Psoas muscle (tissue), 7 donors: ENCODE measurements at regions not wholly inside any gene's neighbourhood (a gene's known extent, or its start where the extent isn't known, plus 50 kb on each side); places are given as distances from the start of the nearest gene placed in this dataset.

ENCODE experiments used
- ATAC-seq, 4 donors: fragments of 200-7000 bp; cut with Tn5 transposase; one replicate each; pipeline ENCODE4 v1.9.1; 2020; ENCODE audit warnings: moderate library complexity in 3 of 4, mild to moderate bottlenecking in 2 of 4
- DNase-seq, 2 donors: peaks; one replicate each; pipeline ENCODE4 v3.0.0-alpha.2; 2020
- H3K27ac ChIP-seq: fragments of 200-600 bp; one replicate; pipeline ENCODE4 v1.8.0; 2022
- H3K27me3 ChIP-seq, 3 donors: fragments of 200-600 bp in 1 of 3; one replicate each; pipeline versions ENCODE4 v1.6.1 to v1.8.0; 2013 to 2022; ENCODE audit warnings: low read length in 2 of 3, mild to moderate bottlenecking in 2 of 3, moderate library complexity in 1 of 3; ENCODE audit not compliant: insufficient read depth in 3 of 3
- H3K36me3 ChIP-seq, 2 donors: fragments of 200-600 bp in 1 of 2; one replicate each; pipeline versions ENCODE4 v1.6.1 to v1.8.0; 2013 to 2022; ENCODE audit warnings: low read depth in 1 of 2, mild to moderate bottlenecking in 1 of 2, moderate library complexity in 1 of 2; ENCODE audit not compliant: insufficient read depth in 1 of 2
- H3K4me1 ChIP-seq: fragments of 200-600 bp; one replicate; pipeline ENCODE4 v1.8.0; 2022
- H3K4me3 ChIP-seq: fragments of 200-600 bp; one replicate; pipeline ENCODE4 v1.8.0; 2022; ENCODE audit warnings: mild to moderate bottlenecking
- H3K9me3 ChIP-seq: fragments of 200-600 bp; one replicate; pipeline ENCODE4 v1.8.0; 2022
- WGBS, 3 donors: extraction: QIAGEN DNeasy Blood & Tissue Kit; methylation state at CpG; one replicate each; pipeline versions ENCODE4 v1.1.6 to v1.1.7; 2013; 5-methylcytosine and 5-hydroxymethylcytosine counted together
- intact Hi-C, 2 donors: fragments of 100-400 bp; cut with DNase I; formaldehyde crosslinking; loops; one replicate each; pipeline versions ENCODE4 v1.11.0 to v1.14.2; 2022
- TF ChIP-seq, protein P1 (sequence below): fragments of 200-600 bp; IDR thresholded peaks from one replicate; pipeline ENCODE4 v1.8.0; 2022; ENCODE audit warnings: antibody characterized with exemption
- donor health status: healthy with polysubstance abuse.
- donor health status: DM: no; HTN: no; CAD: no; lungs with moderate emphysema.
- donor health status: Bipolar disorder and iron deficiency.
- donor health status: healthy.
- donor health status: DM: yes; HTN: yes; CAD: no.
- donor health status: DM: no; HTN: no; CAD: no.
- donor health status: DM: yes; HTN: yes; CAD: no.

DNA sequence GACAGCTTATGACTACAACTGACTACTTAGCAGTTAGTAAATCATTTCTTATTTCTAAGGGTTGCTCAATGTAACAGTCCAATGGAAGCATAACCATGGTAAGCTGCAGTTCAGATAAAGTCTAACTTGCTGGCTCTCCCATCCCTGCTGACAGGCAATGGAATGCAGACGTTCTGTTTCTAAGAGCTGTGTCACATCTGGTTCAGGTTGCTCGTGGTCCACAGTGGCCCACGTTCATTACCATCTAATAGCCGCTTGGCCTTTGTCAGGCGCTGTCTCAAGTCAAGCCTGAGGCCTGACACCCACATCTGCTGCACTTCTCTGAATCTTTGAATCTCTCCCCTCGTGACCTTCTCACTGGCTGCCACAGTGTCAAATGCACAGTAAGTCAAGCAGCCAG lies 240.8 kb downstream of the FGFR2 start:
- no peak for ATAC-seq
- intact Hi-C loops: no loop called here

DNA sequence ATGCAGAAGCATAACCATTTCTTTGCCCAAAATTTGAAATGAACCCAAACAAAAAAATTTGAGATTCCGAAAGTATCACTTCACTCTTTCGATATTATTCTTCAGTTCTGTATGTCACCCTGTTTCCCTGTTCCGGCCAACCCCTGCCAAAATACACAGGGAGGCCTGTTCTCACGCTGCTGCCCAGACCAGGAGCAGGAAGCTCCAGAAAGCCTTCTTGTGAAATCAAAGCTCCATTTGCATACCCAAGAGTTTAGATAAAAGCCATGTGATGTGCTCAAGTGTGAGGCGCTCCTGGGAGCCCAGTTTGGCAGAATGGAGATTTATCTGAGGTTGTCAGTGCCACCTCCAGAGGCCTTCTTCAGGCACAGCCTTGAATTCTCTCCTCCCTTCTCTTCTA lies 236.2 kb downstream of the FGFR2 start:
- Histone ChIP-seq H3K27me3 (peaks cover 0 to 1% (median 0%) of the 10 kb centered on the region in 3 donors), H3K4me1 (no peaks in the 10 kb centered on the region), H3K27ac (no peak overlapping the region), H3K9me3 (no peaks in the 10 kb centered on the region), H3K36me3 (no peaks in the 10 kb centered on the region), H3K4me3 (no peak overlapping the region)
- TF ChIP-seq, protein P1, sequence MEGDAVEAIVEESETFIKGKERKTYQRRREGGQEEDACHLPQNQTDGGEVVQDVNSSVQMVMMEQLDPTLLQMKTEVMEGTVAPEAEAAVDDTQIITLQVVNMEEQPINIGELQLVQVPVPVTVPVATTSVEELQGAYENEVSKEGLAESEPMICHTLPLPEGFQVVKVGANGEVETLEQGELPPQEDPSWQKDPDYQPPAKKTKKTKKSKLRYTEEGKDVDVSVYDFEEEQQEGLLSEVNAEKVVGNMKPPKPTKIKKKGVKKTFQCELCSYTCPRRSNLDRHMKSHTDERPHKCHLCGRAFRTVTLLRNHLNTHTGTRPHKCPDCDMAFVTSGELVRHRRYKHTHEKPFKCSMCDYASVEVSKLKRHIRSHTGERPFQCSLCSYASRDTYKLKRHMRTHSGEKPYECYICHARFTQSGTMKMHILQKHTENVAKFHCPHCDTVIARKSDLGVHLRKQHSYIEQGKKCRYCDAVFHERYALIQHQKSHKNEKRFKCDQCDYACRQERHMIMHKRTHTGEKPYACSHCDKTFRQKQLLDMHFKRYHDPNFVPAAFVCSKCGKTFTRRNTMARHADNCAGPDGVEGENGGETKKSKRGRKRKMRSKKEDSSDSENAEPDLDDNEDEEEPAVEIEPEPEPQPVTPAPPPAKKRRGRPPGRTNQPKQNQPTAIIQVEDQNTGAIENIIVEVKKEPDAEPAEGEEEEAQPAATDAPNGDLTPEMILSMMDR: no peak
- DNase-seq (no peak), ATAC-seq (no peak)
- WGBS, 3 donors: 84 to 91% (median 87%) methylated on average over 5 of the region's 5 CpGs
- intact Hi-C loops: no loop called here

More for the DNA sequence above, 240.8 kb downstream of the FGFR2 start:
- DNase-seq: no peak
- TF ChIP-seq, protein P1: no peak
- 41 to 46% (median 45%) methylated on average over 6 of the region's 6 CpGs for WGBS, 3 donors
- no peaks in the 10 kb centered on the region for H3K36me3 ChIP-seq
- no peaks in the 10 kb centered on the region for H3K4me1 ChIP-seq
- no peak overlapping the region for H3K4me3 ChIP-seq
- H3K9me3 ChIP-seq: no peaks in the 10 kb centered on the region
- H3K27me3 ChIP-seq: peaks cover 0 to 1% (median 0%) of the 10 kb centered on the region in 3 donors
- no peak overlapping the region for H3K27ac ChIP-seq

DNA sequence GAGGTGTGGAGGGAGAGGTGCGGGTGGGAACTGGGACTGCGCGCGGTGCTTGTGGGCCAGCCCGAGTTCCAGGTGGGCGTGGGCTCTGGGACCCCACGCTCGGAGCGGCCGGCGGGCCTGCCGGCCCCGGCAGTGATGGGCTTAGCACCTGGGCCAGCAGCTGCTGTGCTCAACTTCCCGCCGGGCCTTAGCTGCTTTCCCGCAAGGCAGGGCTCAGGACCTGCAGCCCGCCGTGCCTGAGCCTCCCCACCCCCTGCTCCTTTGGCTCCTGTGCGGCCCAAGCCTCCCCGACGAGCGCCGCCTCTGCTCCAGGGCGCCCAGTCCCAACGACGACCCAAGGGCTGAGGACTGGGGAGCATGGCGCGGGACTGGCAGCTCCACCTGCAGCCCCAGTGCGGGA lies 232.7 kb downstream of the FGFR2 start:
- ATAC-seq (no peak), DNase-seq (no peak)
- TF ChIP-seq, protein P1: no peak
- no peak overlapping the region for H3K4me3 ChIP-seq
- H3K36me3 ChIP-seq: no peaks in the 10 kb centered on the region
- H3K27ac ChIP-seq: no peak overlapping the region
- no peaks in the 10 kb centered on the region for H3K4me1 ChIP-seq
- intact Hi-C loops: no loop called here
- 89 to 92% (median 90%) methylated on average over 19 to 29 of the region's 29 CpGs for WGBS, 3 donors
- no peaks in the 10 kb centered on the region for H3K9me3 ChIP-seq
- peaks cover 0 to 1% (median 0%) of the 10 kb centered on the region in 3 donors for H3K27me3 ChIP-seq

DNA sequence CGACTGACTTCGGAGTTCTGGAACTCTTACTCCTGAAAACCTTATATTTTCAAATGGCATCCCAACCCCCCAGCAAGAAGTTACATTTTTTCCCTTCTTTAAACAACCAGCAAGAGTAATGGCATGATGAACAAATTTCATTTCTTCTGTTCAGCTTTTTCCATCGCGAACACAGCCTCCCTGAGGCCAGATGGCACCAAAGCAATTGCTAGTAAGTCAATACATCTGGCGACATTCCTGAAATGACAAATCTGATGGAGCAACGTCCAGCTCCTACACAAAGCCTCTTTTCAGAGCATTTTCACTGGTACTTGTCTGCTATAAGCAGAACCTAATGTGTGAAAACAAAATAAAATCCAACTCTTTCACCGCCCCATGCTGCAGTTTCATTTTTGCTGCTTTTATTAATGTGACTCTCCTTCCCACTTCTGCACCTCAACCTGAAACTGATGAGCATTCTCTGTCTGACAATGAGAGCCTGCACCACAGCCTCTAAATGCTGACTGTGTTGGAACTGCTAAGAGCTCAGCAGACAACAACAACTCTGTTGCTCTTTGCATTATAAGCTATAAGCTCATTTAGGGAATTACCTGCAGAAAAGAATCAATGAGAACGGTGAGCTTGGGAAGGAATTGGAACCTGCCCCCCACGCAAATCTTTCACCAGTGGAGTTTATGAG lies 229.8 kb downstream of the FGFR2 start:
- H3K36me3 ChIP-seq: no peaks in the 10 kb centered on the region
- no peak overlapping the region for H3K27ac ChIP-seq
- TF ChIP-seq, protein P1: no peak
- intact Hi-C loops: no loop called here
- no peaks in the 10 kb centered on the region for H3K9me3 ChIP-seq
- 35 to 45% (median 38%) methylated on average over 9 of the region's 9 CpGs for WGBS, 3 donors
- DNase-seq (no peak), ATAC-seq (no peak)
- H3K27me3 ChIP-seq: peaks cover 0 to under 1% (median 0%) of the 10 kb centered on the region in 3 donors
- H3K4me1 ChIP-seq: no peaks in the 10 kb centered on the region
- H3K4me3 ChIP-seq: no peak overlapping the region

DNA sequence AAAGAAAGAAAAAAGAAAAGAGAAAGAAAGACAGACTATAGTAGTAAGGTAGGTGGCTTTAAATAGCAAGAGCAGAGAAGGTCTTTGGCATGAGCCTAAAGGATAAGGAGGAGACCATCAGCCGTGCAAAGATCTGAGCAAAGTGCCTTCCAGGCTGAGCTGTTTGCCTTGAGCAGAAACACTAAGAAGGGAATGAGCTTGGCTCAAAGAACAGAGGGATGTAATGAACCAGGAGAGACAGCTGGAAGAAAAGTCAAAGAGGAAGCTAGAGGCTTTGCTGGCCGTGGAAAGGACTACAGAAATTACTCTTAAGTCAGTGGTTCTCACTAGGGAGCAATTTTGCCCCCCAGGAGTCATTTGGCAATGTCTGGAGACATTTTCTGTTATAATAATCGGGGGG lies 228.6 kb downstream of the FGFR2 start:
- 9 to 25% (median 17%) methylated on average over 3 of the region's 3 CpGs for WGBS, 3 donors

More for the DNA sequence above, 228.6 kb downstream of the FGFR2 start:
- Histone ChIP-seq H3K4me1 (no peaks in the 10 kb centered on the region), H3K27me3 (peaks cover 0 to 2% (median 0%) of the 10 kb centered on the region in 3 donors), H3K4me3 (no peak overlapping the region), H3K36me3 (no peaks in the 10 kb centered on the region), H3K27ac (no peak overlapping the region), H3K9me3 (no peaks in the 10 kb centered on the region)
- DNase-seq (no peak), ATAC-seq (no peak)
- intact Hi-C loops: no loop called here
- TF ChIP-seq, protein P1: no peak
